PC-9 (cell line): ENCODE measurements at regions not wholly inside any gene's neighbourhood (a gene's known extent, or its start where the extent isn't known, plus 50 kb on each side); places are given as distances from the start of the nearest gene placed in this dataset.

Experiments used
- CTCF ChIP-seq: fragments of 200-600 bp; sonication (generic); conservative IDR thresholded peaks from 2 replicates; pipeline ENCODE4 v1.6.1; 2017; ENCODE audit warnings: mixed run types, antibody characterized with exemption, mild to moderate bottlenecking, moderate library complexity
- EZH2 ChIP-seq: fragments of 200-600 bp; sonication (generic); IDR thresholded peaks from 2 replicates; pipeline ENCODE4 v1.8.0; 2017; ENCODE audit warnings: antibody characterized with exemption, low read depth

DNA sequence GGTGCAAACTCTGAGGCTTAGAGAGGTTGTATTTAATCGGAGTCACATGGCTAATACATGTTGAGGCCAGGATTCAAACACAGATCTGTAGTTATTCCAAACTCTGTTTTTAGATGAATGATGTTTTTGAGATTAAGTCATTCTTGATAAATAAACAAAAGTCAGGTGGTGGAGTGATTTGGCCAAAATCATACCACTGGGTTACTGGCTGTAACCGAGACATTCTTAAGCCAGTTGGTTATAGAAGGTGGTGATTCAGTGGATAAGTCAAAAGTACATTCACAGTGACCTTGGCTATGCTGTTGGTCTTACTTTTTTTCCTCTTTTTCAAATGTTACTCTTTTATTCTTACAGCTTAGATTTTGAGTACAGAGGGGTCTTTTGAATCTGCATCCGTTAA, 361.4 kb downstream of the KIF20B start:
- TF ChIP-seq CTCF (no peak), EZH2 (no peak)
